Mesenchymal stem cell (in vitro differentiated cells and primary cell): ENCODE measurements at regions not wholly inside any gene's neighbourhood (a gene's known extent, or its start where the extent isn't known, plus 50 kb on each side); places are given as distances from the start of the nearest gene placed in this dataset.

Source experiments
- DNase-seq: peaks from one replicate; pipeline ENCODE4 v3.0.0-alpha.2; 2013
- H2AFZ ChIP-seq: one replicate; pipeline ENCODE4 v1.6.1; 2013; ENCODE audit warnings: low read depth, mild to moderate bottlenecking, control low read depth, inconsistent platforms, low read length, moderate library complexity
- H2AK5ac ChIP-seq: 2 replicates; pipeline ENCODE4 v1.6.1; 2013; ENCODE audit warnings: low read length, moderate library complexity, mild to moderate bottlenecking, inconsistent platforms; ENCODE audit not compliant: severe bottlenecking
- H2BK120ac ChIP-seq: one replicate; pipeline ENCODE4 v1.6.1; 2013; ENCODE audit warnings: low read depth, mild to moderate bottlenecking, inconsistent platforms, low read length, moderate library complexity
- H2BK12ac ChIP-seq, 2 experiments: one replicate each; pipeline ENCODE4 v1.6.1; 2013; ENCODE audit warnings: inconsistent platforms in 2 of 2, low read length in 2 of 2, mild to moderate bottlenecking in 2 of 2, moderate library complexity in 2 of 2, control low read depth in 1 of 2
- H2BK15ac ChIP-seq: one replicate; pipeline ENCODE4 v1.6.1; 2013; ENCODE audit warnings: mild to moderate bottlenecking, low read depth, inconsistent platforms; ENCODE audit not compliant: poor library complexity, severe bottlenecking
- H2BK5ac ChIP-seq: 2 replicates; pipeline ENCODE4 v1.6.1; 2013; ENCODE audit warnings: low read depth, mild to moderate bottlenecking, low read length, control low read depth, inconsistent platforms; ENCODE audit not compliant: poor library complexity, severe bottlenecking
- H3K14ac ChIP-seq, 2 experiments: one replicate each; pipeline ENCODE4 v1.6.1; 2013; ENCODE audit warnings: inconsistent platforms in 2 of 2, low read length in 2 of 2, control low read depth in 1 of 2, mild to moderate bottlenecking in 1 of 2, moderate library complexity in 1 of 2
- H3K18ac ChIP-seq, 2 experiments: one replicate each; pipeline ENCODE4 v1.6.1; 2013; ENCODE audit warnings: inconsistent platforms in 2 of 2, low read length in 2 of 2, control low read depth in 1 of 2, low read depth in 1 of 2, mild to moderate bottlenecking in 1 of 2
- H3K23ac ChIP-seq, 2 experiments: one replicate each; pipeline ENCODE4 v1.6.1; 2013; ENCODE audit warnings: inconsistent platforms in 2 of 2, low read length in 2 of 2, mild to moderate bottlenecking in 2 of 2, moderate library complexity in 2 of 2, control low read depth in 1 of 2
- H3K27ac ChIP-seq: 2 replicates; pipeline ENCODE4 v1.5.1; 2013; ENCODE audit warnings: mild to moderate bottlenecking, moderate library complexity, low read length, control low read depth, inconsistent platforms; ENCODE audit not compliant: poor library complexity, severe bottlenecking
- H3K27me3 ChIP-seq, 2 experiments: 2 replicates each; pipeline versions ENCODE4 v1.6.1 to v1.7.0; 2013; ENCODE audit warnings: low read length in 2 of 2, mild to moderate bottlenecking in 2 of 2, moderate library complexity in 2 of 2, control low read depth in 1 of 2, inconsistent platforms in 1 of 2; ENCODE audit not compliant: control insufficient read depth in 1 of 2, insufficient read depth in 1 of 2
- H3K36me3 ChIP-seq, 2 experiments: 2 replicates each; pipeline versions ENCODE4 v1.6.1 to v1.7.0; 2013; ENCODE audit warnings: low read length in 2 of 2, control low read depth in 1 of 2, inconsistent platforms in 1 of 2, low read depth in 1 of 2, mild to moderate bottlenecking in 1 of 2; ENCODE audit not compliant: insufficient read depth in 2 of 2, control insufficient read depth in 1 of 2
- H3K4ac ChIP-seq, 2 experiments: one replicate each; pipeline ENCODE4 v1.6.1; 2013; ENCODE audit warnings: inconsistent platforms in 2 of 2, low read length in 2 of 2, mild to moderate bottlenecking in 2 of 2, moderate library complexity in 2 of 2, control low read depth in 1 of 2, low read depth in 1 of 2
- H3K4me1 ChIP-seq: 2 replicates; pipeline ENCODE4 v1.6.1; 2013; ENCODE audit warnings: low read depth, low read length, control low read depth; ENCODE audit not compliant: control insufficient read depth, insufficient read depth
- H3K4me2 ChIP-seq: 2 replicates; pipeline ENCODE4 v1.6.1; 2013; ENCODE audit warnings: low read length, mild to moderate bottlenecking, inconsistent platforms; ENCODE audit not compliant: poor library complexity, severe bottlenecking
- H3K4me3 ChIP-seq, 2 experiments: 2 replicates each; pipeline versions ENCODE4 v1.5.1 to v1.7.0; 2013; ENCODE audit warnings: low read length in 2 of 2, mild to moderate bottlenecking in 2 of 2, control low read depth in 1 of 2, low read depth in 1 of 2; ENCODE audit not compliant: insufficient read depth in 1 of 2
- H3K79me1 ChIP-seq: replicated peaks from 2 replicates; pipeline ENCODE4 v1.6.1; 2013; ENCODE audit warnings: mild to moderate bottlenecking, control low read depth, low read length, inconsistent platforms; ENCODE audit not compliant: poor library complexity, severe bottlenecking
- H3K9ac ChIP-seq: 2 replicates; pipeline ENCODE4 v1.7.0; 2013; ENCODE audit warnings: mild to moderate bottlenecking, low read length, moderate library complexity
- H3K9me3 ChIP-seq: 2 replicates; pipeline ENCODE4 v1.7.0; 2013; ENCODE audit warnings: mild to moderate bottlenecking, low read length; ENCODE audit not compliant: control insufficient read depth
- H4K8ac ChIP-seq: one replicate; pipeline ENCODE4 v1.6.1; 2013; ENCODE audit warnings: inconsistent platforms, mild to moderate bottlenecking, low read length, moderate library complexity
- H4K91ac ChIP-seq: one replicate; pipeline ENCODE4 v1.6.1; 2013; ENCODE audit warnings: mild to moderate bottlenecking, low read length, inconsistent platforms
- WGBS: methylation state at CpG from one replicate; pipeline ENCODE4 v1.1.7; 2013; ENCODE audit warnings: mixed read lengths; 5-methylcytosine and 5-hydroxymethylcytosine counted together

DNA sequence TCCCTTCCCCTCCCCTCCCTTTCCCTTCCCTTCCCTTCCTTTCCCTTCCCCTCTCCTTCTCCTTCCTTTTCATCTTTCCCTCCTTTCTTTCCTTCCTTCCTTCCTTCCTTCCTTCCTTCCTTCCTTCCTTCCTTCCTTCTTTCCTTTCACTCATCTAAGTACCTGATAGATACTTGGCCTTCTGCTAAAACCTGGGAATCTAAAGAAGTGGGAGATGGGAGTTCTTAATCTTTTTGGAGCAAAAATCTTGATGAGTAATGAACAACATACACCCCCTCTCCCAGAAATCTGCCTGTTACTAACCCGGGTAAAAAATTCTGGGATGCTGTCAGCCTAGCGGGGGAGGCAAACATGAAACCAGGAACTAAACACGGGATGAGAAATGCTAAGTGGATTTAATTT lies 100.7 kb downstream of the VEGFA start:
- no peak overlapping the region for H2AFZ ChIP-seq
- H4K91ac ChIP-seq, result no peak overlapping the region
- H3K4me3 ChIP-seq, result no peak overlapping the region
- no peak overlapping the region for H2AK5ac ChIP-seq
- no peaks in the 10 kb centered on the region for H3K79me1 ChIP-seq
- no peak overlapping the region for H3K4ac ChIP-seq
- no peak for DNase-seq
- no peak overlapping the region for H3K4me2 ChIP-seq
- H3K23ac ChIP-seq, result no peak overlapping the region
- no peak overlapping the region for H2BK120ac ChIP-seq
- no peak overlapping the region for H4K8ac ChIP-seq
- no peak overlapping the region for H2BK12ac ChIP-seq
- peaks cover 22 to 62% of the 10 kb centered on the region in 2 experiments for H3K27me3 ChIP-seq
- no peak overlapping the region for H3K27ac ChIP-seq
- peaks cover 24% of the 10 kb centered on the region for H3K4me1 ChIP-seq
- H3K9me3 ChIP-seq, result no peaks in the 10 kb centered on the region
- H3K36me3 ChIP-seq, result no peaks in the 10 kb centered on the region
- H2BK5ac ChIP-seq, result no peak overlapping the region
- H3K14ac ChIP-seq, result no peak overlapping the region
- H2BK15ac ChIP-seq, result no peak overlapping the region
- H3K18ac ChIP-seq, result no peak overlapping the region
- H3K9ac ChIP-seq, result no peak overlapping the region
- WGBS, result 64% methylated on average over 3 of the region's 3 CpGs

DNA sequence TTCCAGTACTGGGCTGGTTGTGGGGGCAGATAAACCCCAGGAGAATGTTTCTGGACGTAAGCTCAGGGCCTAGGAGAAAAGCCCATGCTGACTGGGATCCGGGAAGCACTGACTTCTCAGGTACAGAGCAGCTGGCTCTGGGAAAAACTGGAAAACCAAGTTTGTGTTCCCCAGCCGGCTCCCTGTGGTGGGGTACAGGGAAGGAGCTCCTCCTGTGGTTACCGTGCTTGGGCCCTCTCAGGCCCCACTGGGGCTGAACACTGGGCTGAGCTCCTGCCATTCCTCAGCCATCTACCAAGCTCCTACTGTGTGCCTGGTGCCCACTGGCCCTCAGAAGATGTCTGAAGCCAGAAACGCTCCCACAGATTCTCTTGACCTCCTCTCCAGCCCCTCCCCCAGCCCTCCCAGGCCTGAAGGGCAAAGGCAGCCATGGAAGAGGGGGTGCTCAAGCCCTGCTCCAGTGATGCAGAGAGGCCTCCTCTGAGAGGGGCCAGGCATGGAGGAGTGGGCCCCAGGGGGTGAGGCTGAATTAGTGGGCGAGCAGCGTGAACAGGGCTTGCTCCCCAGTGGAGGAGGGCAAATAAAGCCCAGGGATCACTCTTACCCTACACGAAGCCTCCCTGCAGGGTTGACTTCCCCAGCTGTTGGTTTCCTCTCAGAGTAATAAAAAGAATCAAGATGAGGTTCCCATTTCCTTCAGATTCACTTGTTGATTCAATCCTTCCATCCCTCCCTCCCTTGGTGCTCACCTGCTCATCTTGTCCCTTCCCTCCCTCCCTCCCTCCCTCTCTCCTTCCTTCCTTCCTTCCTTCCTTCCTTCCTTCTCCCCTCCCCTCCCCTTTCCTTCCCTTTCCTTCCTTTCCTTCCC lies 100.0 kb downstream of the VEGFA start:
- H2BK15ac ChIP-seq, result no peak overlapping the region
- WGBS, result 80% methylated on average over 7 of the region's 8 CpGs
- H3K9me3 ChIP-seq, result no peaks in the 10 kb centered on the region
- no peak overlapping the region for H3K23ac ChIP-seq
- H3K27ac ChIP-seq, result no peak overlapping the region
- no peak overlapping the region for H3K14ac ChIP-seq
- no peak overlapping the region for H3K18ac ChIP-seq
- no peak overlapping the region for H2AFZ ChIP-seq
- no peak overlapping the region for H2AK5ac ChIP-seq
- no peak overlapping the region for H2BK5ac ChIP-seq
- no peak overlapping the region for H3K9ac ChIP-seq
- no peak overlapping the region for H3K4ac ChIP-seq
- no peak overlapping the region for H3K4me2 ChIP-seq
- no peaks in the 10 kb centered on the region for H3K79me1 ChIP-seq
- no peak overlapping the region for H3K4me3 ChIP-seq
- DNase-seq, result no peak
- H2BK120ac ChIP-seq, result no peak overlapping the region
- H3K4me1 ChIP-seq, result peaks cover 21% of the 10 kb centered on the region
- no peak overlapping the region for H4K91ac ChIP-seq
- no peaks in the 10 kb centered on the region for H3K36me3 ChIP-seq
- H2BK12ac ChIP-seq, result no peak overlapping the region
- H4K8ac ChIP-seq, result no peak overlapping the region
- peaks cover 28 to 63% of the 10 kb centered on the region in 2 experiments for H3K27me3 ChIP-seq

DNA sequence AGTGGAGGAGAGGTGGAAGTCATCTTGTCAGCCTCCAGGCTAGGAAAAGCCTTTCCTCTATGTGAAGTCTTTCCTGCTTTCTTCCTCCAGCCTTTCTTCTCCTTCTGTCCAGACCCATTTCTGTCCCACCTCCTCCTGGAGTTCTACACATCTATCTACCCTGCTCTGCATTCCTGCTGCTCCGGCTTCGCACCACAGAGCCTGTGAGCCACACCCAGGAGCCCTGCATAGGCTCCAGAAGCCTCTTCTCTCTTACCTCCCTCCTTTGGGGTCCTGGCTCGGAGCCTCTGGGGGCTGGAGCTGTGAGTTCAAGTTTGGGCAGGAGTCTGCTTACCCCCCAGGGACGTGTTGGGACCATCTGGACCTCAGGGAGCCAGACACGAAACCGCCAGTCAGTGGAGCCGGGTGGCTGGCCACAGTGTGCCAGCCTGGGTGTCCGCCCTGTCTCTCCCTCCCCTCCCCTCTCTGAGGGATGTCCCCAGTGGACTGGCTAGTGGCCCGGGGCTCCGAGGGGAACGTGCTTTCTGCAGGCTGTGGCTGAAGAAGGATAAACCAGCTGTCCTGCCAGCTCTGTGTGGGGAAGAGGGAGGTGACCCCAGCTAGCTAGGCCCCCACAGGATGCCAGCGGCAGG lies 99.2 kb downstream of the VEGFA start:
- H3K4ac ChIP-seq, result no peak overlapping the region
- H3K9me3 ChIP-seq, result no peaks in the 10 kb centered on the region
- 93% methylated on average over 7 of the region's 12 CpGs for WGBS
- no peak overlapping the region for H3K23ac ChIP-seq
- peaks cover 36 to 64% of the 10 kb centered on the region in 2 experiments for H3K27me3 ChIP-seq
- no peaks in the 10 kb centered on the region for H3K36me3 ChIP-seq
- H4K91ac ChIP-seq, result no peak overlapping the region
- H2AFZ ChIP-seq, result no peak overlapping the region
- H3K14ac ChIP-seq, result no peak overlapping the region
- no peak overlapping the region for H2AK5ac ChIP-seq
- no peak overlapping the region for H2BK5ac ChIP-seq
- H3K27ac ChIP-seq, result no peak overlapping the region
- no peak overlapping the region for H2BK15ac ChIP-seq
- no peak overlapping the region for H3K4me3 ChIP-seq
- H3K79me1 ChIP-seq, result no peaks in the 10 kb centered on the region
- H3K18ac ChIP-seq, result no peak overlapping the region
- H3K4me1 ChIP-seq, result peaks cover 14% of the 10 kb centered on the region
- H2BK12ac ChIP-seq, result no peak overlapping the region
- no peak overlapping the region for H3K4me2 ChIP-seq
- H3K9ac ChIP-seq, result no peak overlapping the region
- no peak for DNase-seq
- H2BK120ac ChIP-seq, result no peak overlapping the region
- H4K8ac ChIP-seq, result no peak overlapping the region

DNA sequence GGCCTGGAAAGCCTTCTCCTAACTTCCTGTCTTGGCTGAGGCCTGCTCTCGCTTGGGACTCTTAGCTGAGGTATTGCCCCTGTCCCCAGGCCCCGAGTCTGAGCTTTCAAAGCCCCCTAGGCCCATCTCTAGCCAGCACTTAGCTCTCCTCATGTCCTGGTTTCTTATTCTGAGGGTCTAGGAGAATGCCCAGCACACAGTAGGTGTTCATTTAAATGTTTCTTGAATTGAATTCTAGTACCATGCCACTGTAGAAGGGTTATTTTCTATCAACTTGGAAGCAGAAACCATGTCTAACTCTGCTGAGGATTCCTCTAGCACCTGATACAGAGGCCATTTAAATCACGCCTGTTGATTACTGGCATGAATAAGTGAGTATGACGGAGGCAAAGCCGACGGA lies 98.5 kb downstream of the VEGFA start:
- Histone ChIP-seq H2AK5ac (no peak overlapping the region), H3K27ac (no peak overlapping the region), H3K36me3 (no peaks in the 10 kb centered on the region), H2BK15ac (no peak overlapping the region), H3K9ac (no peak overlapping the region), H3K79me1 (no peaks in the 10 kb centered on the region), H4K91ac (no peak overlapping the region), H3K4ac (no peak overlapping the region), H3K23ac (no peak overlapping the region), H3K4me3 (no peak overlapping the region), H3K9me3 (no peaks in the 10 kb centered on the region), H3K18ac (no peak overlapping the region), H3K4me1 (peaks cover 13% of the 10 kb centered on the region), H3K14ac (no peak overlapping the region), H2BK120ac (no peak overlapping the region), H3K27me3 (peaks cover 38 to 63% of the 10 kb centered on the region in 2 experiments), H2BK5ac (no peak overlapping the region), H4K8ac (no peak overlapping the region), H2AFZ (no peak overlapping the region), H3K4me2 (no peak overlapping the region), H2BK12ac (no peak overlapping the region)
- no peak for DNase-seq
- WGBS, result 94% methylated on average over 6 of the region's 6 CpGs
